GM13976 (cell line): ENCODE measurements at regions not wholly inside any gene's neighbourhood (a gene's known extent, or its start where the extent isn't known, plus 50 kb on each side); places are given as distances from the start of the nearest gene placed in this dataset.

Experiments
- DNase-seq: peaks from one replicate; pipeline ENCODE4 v3.0.0; 2012; ENCODE audit warnings: low spot score
- CTCF ChIP-seq: IDR thresholded peaks from 2 replicates; pipeline ENCODE4 v1.5.1; 2012; ENCODE audit warnings: borderline replicate concordance, mild to moderate bottlenecking; ENCODE audit not compliant: insufficient read depth; ENCODE audit errors: extremely low read depth, missing control alignments, control extremely low read depth
- in situ Hi-C: fragments of 300-500 bp; cut with MboI; formaldehyde crosslinking; loops from one replicate; pipeline ENCODE4 v1.12.0; 2022; ENCODE audit warnings: low sequenced_read_pairs, mixed read lengths, inconsistent platforms; ENCODE audit not compliant: unreplicated experiment

- no peak for TF ChIP-seq CTCF
- no peak for DNase-seq
- in situ Hi-C loops, result no loop called here
These were observed 302.9 kb upstream of the RASGRP1 start for GRCh38 chr15:38867556-38867955.

GRCh38 chr15:38868326-38869114 lies 303.9 kb upstream of the RASGRP1 start:
- no peak for TF ChIP-seq CTCF
- no peak for DNase-seq
- in situ Hi-C loops, result no loop called here

GRCh38 chr15:38871638-38872037 lies 307.0 kb upstream of the RASGRP1 start:
- TF ChIP-seq CTCF, result no peak
- no peak for DNase-seq
- in situ Hi-C loops, result no loop called here

GRCh38 chr15:38872732-38873131 lies 308.1 kb upstream of the RASGRP1 start:
- no peak for DNase-seq
- TF ChIP-seq CTCF, result no peak
- in situ Hi-C loops, result no loop called here

GRCh38 chr15:38873158-38873557 lies 308.5 kb upstream of the RASGRP1 start:
- in situ Hi-C loops, result no loop called here
- TF ChIP-seq CTCF, result no peak
- DNase-seq, result no peak

GRCh38 chr15:38874464-38874863 lies 309.9 kb upstream of the RASGRP1 start:
- in situ Hi-C loops, result no loop called here
- TF ChIP-seq CTCF, result no peak
- no peak for DNase-seq
